Raji (cell line): ENCODE measurements at regions not wholly inside any gene's neighbourhood (a gene's known extent, or its start where the extent isn't known, plus 50 kb on each side); places are given as distances from the start of the nearest gene placed in this dataset.

Source experiments
- POLR2A ChIP-seq: IDR thresholded peaks from 2 replicates; pipeline ENCODE4 v1.6.1; 2011; ENCODE audit warnings: low read depth, low read length, control low read depth; ENCODE audit not compliant: insufficient read depth

- no peak for TF ChIP-seq POLR2A
These were observed 125.2 kb upstream of the CDH6 start for GRCh38 chr5:31068287-31068686.

DNA sequence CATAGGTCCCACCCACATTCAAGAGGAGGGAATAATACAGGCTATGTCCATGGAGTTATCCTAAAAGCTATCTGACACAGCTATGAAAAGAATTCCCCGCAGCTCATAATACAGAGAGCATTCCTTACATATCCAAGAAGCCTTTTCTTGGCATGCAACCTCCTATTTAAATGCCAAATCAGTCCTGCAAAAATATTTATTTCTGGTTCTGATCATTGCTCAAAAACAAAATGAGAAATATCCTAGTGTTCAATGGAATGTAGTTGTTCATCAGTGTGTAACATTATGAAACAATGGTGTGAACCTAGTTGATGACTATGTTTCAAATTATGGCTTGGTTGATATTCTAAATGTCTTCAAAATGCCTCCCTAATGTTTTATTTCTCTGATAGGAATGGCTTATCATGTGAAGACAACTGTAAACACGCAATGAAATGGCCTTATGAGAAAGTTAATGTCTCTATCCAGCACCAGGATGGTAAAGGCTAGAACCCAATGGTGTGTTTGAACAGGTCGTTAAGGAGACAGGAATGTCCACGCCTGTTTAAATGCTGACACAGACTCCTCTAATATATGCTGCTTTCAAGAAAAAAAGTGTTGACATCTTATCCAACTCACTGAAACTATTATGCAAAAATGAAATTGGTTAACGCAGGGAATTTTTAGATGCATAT lies 126.7 kb upstream of the CDH6 start:
- no peak for TF ChIP-seq POLR2A

GRCh38 chr5:31064215-31064614 lies 129.3 kb upstream of the CDH6 start:
- no peak for TF ChIP-seq POLR2A

GRCh38 chr5:31062902-31063580 lies 130.4 kb upstream of the CDH6 start:
- TF ChIP-seq POLR2A, result no peak

DNA sequence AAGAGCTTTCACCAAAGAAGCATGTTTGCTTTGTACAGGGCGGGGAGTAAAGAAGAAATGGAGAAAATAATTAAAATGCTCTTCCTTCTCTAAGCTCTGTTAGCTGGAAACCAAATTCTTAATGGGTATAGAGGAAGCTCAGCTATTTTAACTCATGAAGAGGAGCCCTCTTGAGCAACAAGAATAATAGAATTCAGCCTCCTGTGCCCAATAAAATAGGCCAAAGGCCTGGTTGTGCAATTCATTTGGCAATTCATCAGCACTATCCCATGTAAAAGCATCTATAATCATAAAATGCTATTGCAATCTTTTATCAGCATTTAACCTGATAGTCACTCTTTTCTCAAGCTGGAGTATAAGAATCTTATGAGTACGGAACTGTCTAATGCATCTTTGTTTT lies 133.6 kb upstream of the CDH6 start:
- TF ChIP-seq POLR2A, result no peak

- TF ChIP-seq POLR2A, result no peak
These were observed 139.0 kb upstream of the CDH6 start for GRCh38 chr5:31054453-31054852.

- no peak for TF ChIP-seq POLR2A
These were observed 140.4 kb upstream of the CDH6 start for GRCh38 chr5:31052937-31053658.

DNA sequence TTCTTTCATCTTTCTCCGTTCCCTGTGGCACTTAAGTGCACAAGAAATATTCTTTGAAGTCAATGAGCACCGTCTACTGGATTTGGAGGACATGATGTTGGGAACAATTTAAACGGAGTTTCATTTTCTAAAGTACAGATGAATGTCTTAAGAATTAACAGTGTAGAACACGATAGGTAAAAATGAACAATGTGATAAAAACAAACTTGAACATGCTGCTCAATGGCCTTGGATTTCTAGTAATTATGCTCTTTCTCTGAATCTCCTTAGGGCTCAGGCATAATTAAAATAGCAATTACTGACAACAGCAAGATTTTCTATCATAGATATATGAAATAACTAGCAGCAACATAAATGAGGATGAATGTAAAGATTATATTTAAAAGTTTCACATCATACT lies 142.2 kb upstream of the CDH6 start:
- no peak for TF ChIP-seq POLR2A

DNA sequence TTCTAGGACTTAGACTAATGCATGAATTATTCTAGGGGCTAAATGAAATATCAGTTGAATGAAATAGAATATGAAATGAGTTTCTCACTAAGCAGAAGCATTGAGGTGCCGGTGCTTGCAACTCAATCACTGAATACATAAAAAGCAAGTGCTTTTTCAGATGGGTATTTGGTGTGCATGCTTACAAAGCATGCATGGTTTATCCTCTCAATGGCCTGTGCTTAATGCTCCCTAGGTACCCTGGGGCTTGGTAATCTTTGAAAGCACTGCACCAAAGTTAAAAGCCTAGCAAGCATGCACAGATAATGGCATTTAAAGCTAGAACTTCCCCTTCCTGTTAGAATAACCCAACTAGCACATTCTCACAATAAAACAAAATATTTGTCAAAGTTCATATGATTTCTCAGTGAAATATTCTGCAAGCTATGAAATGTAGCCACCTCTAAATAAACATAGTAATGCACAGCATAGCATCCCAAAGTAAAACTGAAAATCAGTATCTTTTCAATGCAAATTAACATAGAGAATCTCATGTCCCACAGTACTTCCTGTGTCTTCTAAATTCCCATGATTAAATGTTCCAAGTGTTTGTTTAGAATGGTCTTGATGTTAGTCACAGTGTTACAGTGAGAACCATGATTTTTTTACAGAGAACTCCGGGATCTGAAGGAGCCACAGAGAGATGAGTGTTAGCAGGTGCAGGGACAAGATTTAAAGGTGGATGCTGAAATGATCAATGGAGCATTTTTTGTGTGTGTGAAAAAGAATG lies 143.4 kb upstream of the CDH6 start:
- TF ChIP-seq POLR2A, result no peak

DNA sequence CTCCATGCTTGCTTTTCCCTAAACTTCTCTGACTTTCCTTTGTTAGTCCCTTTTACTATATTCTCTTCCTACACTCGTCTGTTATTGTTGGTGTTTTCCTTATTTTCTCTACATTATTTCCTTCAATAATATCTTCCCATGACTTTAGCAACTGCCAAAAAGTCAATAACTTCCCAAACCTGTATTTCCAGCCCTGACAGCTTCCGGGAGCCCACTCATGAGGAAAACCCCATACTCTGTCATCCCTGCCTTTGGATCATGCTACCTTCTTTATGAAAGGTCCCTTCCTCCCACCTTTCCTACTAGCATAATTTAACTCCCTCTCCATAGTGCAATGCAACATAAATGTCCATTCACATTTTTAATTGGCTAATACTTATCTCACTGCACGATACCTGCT lies 144.0 kb upstream of the CDH6 start:
- TF ChIP-seq POLR2A, result no peak

- no peak for TF ChIP-seq POLR2A
These were observed 144.9 kb upstream of the CDH6 start for GRCh38 chr5:31048282-31049270.

DNA sequence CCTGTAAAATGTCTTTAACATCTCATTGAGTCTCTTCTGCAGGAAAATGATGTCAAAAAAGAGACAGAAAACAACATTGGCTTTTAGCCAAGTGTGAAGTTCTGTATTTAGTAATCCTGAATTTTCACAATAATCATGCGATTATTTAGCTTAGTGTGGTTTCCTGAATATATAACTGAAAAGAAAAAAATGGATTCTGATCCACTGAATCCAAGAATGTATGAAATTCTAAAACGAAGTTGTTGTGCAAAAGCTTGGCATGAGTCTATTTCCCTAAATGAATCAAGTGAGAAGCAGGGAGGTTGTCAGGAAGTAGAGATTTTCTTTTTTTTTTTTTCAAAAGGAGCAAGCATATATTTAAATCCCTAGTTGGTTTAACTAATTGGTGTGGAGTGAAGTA lies 145.9 kb upstream of the CDH6 start:
- no peak for TF ChIP-seq POLR2A

GRCh38 chr5:31047007-31047406 lies 146.5 kb upstream of the CDH6 start:
- TF ChIP-seq POLR2A, result no peak

GRCh38 chr5:31036411-31036810 lies 157.1 kb upstream of the CDH6 start:
- no peak for TF ChIP-seq POLR2A
